Hepatocyte (in vitro differentiated cells): ENCODE measurements at regions not wholly inside any gene's neighbourhood (a gene's known extent, or its start where the extent isn't known, plus 50 kb on each side); places are given as distances from the start of the nearest gene placed in this dataset.

Source experiments
- EZH2 ChIP-seq: fragments of 200-600 bp; sonication (generic); IDR thresholded peaks from 2 replicates; pipeline ENCODE4 v1.6.1; 2016; ENCODE audit warnings: antibody characterized with exemption, mild to moderate bottlenecking, borderline replicate concordance
- EZH2phosphoT487 ChIP-seq: fragments of 200-600 bp; sonication (generic); IDR thresholded peaks from one replicate; pipeline ENCODE4 v1.6.1; 2018; ENCODE audit warnings: antibody characterized with exemption, mild to moderate bottlenecking, low read depth, moderate library complexity; ENCODE audit not compliant: unreplicated experiment, severe bottlenecking
- TF ChIP-seq, protein P1 (sequence below): fragments of 200-600 bp; sonication (generic); IDR thresholded peaks from 2 replicates; pipeline ENCODE4 v1.5.1; 2016; ENCODE audit warnings: antibody characterized with exemption, mild to moderate bottlenecking; ENCODE audit not compliant: poor library complexity

GRCh38 chr11:127931803-127932202, 655.6 kb downstream of the ETS1 start:
- TF ChIP-seq EZH2phosphoT487 (no peak), EZH2 (no peak)
- TF ChIP-seq, protein P1, sequence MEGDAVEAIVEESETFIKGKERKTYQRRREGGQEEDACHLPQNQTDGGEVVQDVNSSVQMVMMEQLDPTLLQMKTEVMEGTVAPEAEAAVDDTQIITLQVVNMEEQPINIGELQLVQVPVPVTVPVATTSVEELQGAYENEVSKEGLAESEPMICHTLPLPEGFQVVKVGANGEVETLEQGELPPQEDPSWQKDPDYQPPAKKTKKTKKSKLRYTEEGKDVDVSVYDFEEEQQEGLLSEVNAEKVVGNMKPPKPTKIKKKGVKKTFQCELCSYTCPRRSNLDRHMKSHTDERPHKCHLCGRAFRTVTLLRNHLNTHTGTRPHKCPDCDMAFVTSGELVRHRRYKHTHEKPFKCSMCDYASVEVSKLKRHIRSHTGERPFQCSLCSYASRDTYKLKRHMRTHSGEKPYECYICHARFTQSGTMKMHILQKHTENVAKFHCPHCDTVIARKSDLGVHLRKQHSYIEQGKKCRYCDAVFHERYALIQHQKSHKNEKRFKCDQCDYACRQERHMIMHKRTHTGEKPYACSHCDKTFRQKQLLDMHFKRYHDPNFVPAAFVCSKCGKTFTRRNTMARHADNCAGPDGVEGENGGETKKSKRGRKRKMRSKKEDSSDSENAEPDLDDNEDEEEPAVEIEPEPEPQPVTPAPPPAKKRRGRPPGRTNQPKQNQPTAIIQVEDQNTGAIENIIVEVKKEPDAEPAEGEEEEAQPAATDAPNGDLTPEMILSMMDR, result no peak
